Loucy (cell line): ENCODE measurements at regions not wholly inside any gene's neighbourhood (a gene's known extent, or its start where the extent isn't known, plus 50 kb on each side); places are given as distances from the start of the nearest gene placed in this dataset.

Source experiments
- EZH2phosphoT487 ChIP-seq: fragments of 200-600 bp; IDR thresholded peaks from 2 replicates; pipeline ENCODE4 v1.6.1; 2018; ENCODE audit warnings: antibody characterized with exemption, mild to moderate bottlenecking, moderate library complexity, borderline replicate concordance
- TF ChIP-seq, protein P1 (sequence below): fragments of 200-600 bp; sonication (generic); conservative IDR thresholded peaks from 2 replicates; pipeline ENCODE4 v1.5.1; 2014; ENCODE audit warnings: mild to moderate bottlenecking, antibody characterized with exemption, low read length

DNA sequence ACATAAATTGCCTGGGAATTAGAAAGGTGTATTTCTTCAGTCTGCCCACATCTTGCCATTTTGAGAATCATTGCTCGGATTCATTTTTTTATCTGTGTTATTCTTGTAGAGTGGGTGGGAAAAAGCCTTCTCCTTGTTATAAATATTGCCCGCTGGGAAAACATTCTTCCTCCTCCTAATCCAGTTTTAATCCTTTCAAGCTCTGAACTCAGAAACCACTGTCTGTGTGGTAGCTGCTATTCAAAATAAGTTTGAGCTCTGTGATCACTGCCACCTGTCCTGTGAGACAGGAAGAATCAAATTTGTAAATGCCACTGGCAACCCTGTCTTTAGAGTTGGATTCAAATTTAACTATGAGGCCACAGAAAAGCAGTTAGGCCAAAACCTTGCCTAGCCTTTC is 1875.2 kb upstream of the PIK3C3 start:
- TF ChIP-seq, protein P1, sequence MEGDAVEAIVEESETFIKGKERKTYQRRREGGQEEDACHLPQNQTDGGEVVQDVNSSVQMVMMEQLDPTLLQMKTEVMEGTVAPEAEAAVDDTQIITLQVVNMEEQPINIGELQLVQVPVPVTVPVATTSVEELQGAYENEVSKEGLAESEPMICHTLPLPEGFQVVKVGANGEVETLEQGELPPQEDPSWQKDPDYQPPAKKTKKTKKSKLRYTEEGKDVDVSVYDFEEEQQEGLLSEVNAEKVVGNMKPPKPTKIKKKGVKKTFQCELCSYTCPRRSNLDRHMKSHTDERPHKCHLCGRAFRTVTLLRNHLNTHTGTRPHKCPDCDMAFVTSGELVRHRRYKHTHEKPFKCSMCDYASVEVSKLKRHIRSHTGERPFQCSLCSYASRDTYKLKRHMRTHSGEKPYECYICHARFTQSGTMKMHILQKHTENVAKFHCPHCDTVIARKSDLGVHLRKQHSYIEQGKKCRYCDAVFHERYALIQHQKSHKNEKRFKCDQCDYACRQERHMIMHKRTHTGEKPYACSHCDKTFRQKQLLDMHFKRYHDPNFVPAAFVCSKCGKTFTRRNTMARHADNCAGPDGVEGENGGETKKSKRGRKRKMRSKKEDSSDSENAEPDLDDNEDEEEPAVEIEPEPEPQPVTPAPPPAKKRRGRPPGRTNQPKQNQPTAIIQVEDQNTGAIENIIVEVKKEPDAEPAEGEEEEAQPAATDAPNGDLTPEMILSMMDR: no peak
- TF ChIP-seq EZH2phosphoT487: no peak
